Fibroblast of skin of abdomen (primary cell): ENCODE measurements at regions not wholly inside any gene's neighbourhood (a gene's known extent, or its start where the extent isn't known, plus 50 kb on each side); places are given as distances from the start of the nearest gene placed in this dataset.
"Not testable (repeated sequence)": the region's sequence is repeated elsewhere in the genome, so short reads cannot be mapped to it uniquely, and the experiment has no call there.

Experiments used
- DNase-seq: peaks from one replicate; pipeline ENCODE4 v3.0.0-alpha.2; 2013

GRCh38 chr10:36443233-36443632, 682.2 kb upstream of the ANKRD30A start:
- DNase-seq: no peak

GRCh38 chr10:36441557-36441956, 683.8 kb upstream of the ANKRD30A start:
- DNase-seq: peak; percentile 34

GRCh38 chr10:36440539-36440938, 684.9 kb upstream of the ANKRD30A start:
- no peak for DNase-seq

- no peak for DNase-seq
Measured at GRCh38 chr10:36437367-36437766, 688.0 kb upstream of the ANKRD30A start.

GRCh38 chr10:36428507-36428906, 696.9 kb upstream of the ANKRD30A start:
- DNase-seq: no peak

- DNase-seq: no peak
Measured at GRCh38 chr10:36425131-36425797, 700.1 kb upstream of the ANKRD30A start.

- DNase-seq: no peak
Measured at GRCh38 chr10:36424502-36424901, 700.9 kb upstream of the ANKRD30A start.

GRCh38 chr10:36423821-36424248, 701.6 kb upstream of the ANKRD30A start:
- no peak for DNase-seq

GRCh38 chr10:36421992-36422391, 703.4 kb upstream of the ANKRD30A start:
- DNase-seq: no peak

GRCh38 chr10:36416513-36416912, 708.9 kb upstream of the ANKRD30A start:
- DNase-seq: no peak

- DNase-seq: no peak
Measured at GRCh38 chr10:36412942-36413341, 712.5 kb upstream of the ANKRD30A start.

GRCh38 chr10:36400238-36400637, 725.2 kb upstream of the ANKRD30A start:
- not testable (repeated sequence) for DNase-seq

GRCh38 chr10:36393801-36394200, 731.6 kb upstream of the ANKRD30A start:
- no peak for DNase-seq

- DNase-seq: no peak
Measured at GRCh38 chr10:36391405-36391804, 734.0 kb upstream of the ANKRD30A start.

- DNase-seq: no peak
Measured at GRCh38 chr10:36390221-36390620, 735.2 kb upstream of the ANKRD30A start.

- no peak for DNase-seq
Measured at GRCh38 chr10:36388166-36388565, 737.2 kb upstream of the ANKRD30A start.

- no peak for DNase-seq
Measured at GRCh38 chr10:36385693-36386092, 739.7 kb upstream of the ANKRD30A start.

GRCh38 chr10:36383349-36383748, 741.3 kb upstream of the FZD8 start:
- no peak for DNase-seq

GRCh38 chr10:36381748-36382147, 739.7 kb upstream of the FZD8 start:
- no peak for DNase-seq

GRCh38 chr10:36380538-36380937, 738.4 kb upstream of the FZD8 start:
- DNase-seq: no peak

GRCh38 chr10:36375107-36375506, 733.0 kb upstream of the FZD8 start:
- no peak for DNase-seq

- DNase-seq: no peak
Measured at GRCh38 chr10:36373424-36374096, 731.5 kb upstream of the FZD8 start.

- no peak for DNase-seq
Measured at GRCh38 chr10:36367362-36367761, 725.3 kb upstream of the FZD8 start.

- DNase-seq: peak; percentile 12
Measured at GRCh38 chr10:36366843-36367242, 724.7 kb upstream of the FZD8 start.
